ENCODE measurements at regions not wholly inside any gene's neighbourhood (a gene's known extent, or its start where the extent isn't known, plus 50 kb on each side); places are given as distances from the start of the nearest gene placed in this dataset.

GRCh38 chr20:52441710-52442109 is 250.1 kb upstream of the ZFP64 start:
- DNase-seq (ENCODE audit: low spot score in 2 of 2), result no peak
- no peaks in the 10 kb centered on the region for H3K4me1 ChIP-seq
- no peaks in the 10 kb centered on the region for H3K27me3 ChIP-seq
- H3K4me3 ChIP-seq, result no peak overlapping the region
- intact Hi-C loops (cut with DNase I), result no loop called here
- H3K27ac ChIP-seq, result no peak overlapping the region
- TF ChIP-seq CTCF (IDR thresholded peaks at IDR 0.05), result no peak
- H3K9me3 ChIP-seq, result no peaks in the 10 kb centered on the region
- H3K36me3 ChIP-seq, result no peaks in the 10 kb centered on the region

- no peaks in the 10 kb centered on the region for H3K36me3 ChIP-seq
- no peaks in the 10 kb centered on the region for H3K4me1 ChIP-seq
- no peak overlapping the region for H3K4me3 ChIP-seq
- H3K27ac ChIP-seq, result no peak overlapping the region
- DNase-seq (ENCODE audit: low spot score in 2 of 2), result no peak
- no peak for TF ChIP-seq CTCF (IDR thresholded peaks at IDR 0.05)
- no peaks in the 10 kb centered on the region for H3K9me3 ChIP-seq
- intact Hi-C loops (cut with DNase I), result no loop called here
- no peaks in the 10 kb centered on the region for H3K27me3 ChIP-seq
These were observed 247.8 kb upstream of the ZFP64 start for GRCh38 chr20:52439375-52439774.

GRCh38 chr20:52438326-52438963 is 246.9 kb upstream of the ZFP64 start:
- Histone ChIP-seq H3K4me3 (no peak overlapping the region), H3K36me3 (no peaks in the 10 kb centered on the region), H3K27me3 (no peaks in the 10 kb centered on the region), H3K4me1 (no peaks in the 10 kb centered on the region), H3K9me3 (no peaks in the 10 kb centered on the region), H3K27ac (no peak overlapping the region)
- TF ChIP-seq CTCF (IDR thresholded peaks at IDR 0.05), result no peak
- DNase-seq (ENCODE audit: low spot score in 2 of 2), result no peak
- intact Hi-C loops (cut with DNase I), result no loop called here

- TF ChIP-seq CTCF (IDR thresholded peaks at IDR 0.05), result no peak
- intact Hi-C loops (cut with DNase I), result no loop called here
- no peak for DNase-seq (ENCODE audit: low spot score in 2 of 2)
These were observed 242.9 kb upstream of the ZFP64 start for GRCh38 chr20:52434453-52434852.

GRCh38 chr20:52434041-52434425 is 242.5 kb upstream of the ZFP64 start:
- H3K4me1 ChIP-seq, result no peaks in the 10 kb centered on the region
- TF ChIP-seq CTCF (IDR thresholded peaks at IDR 0.05), result no peak

More at GRCh38 chr20:52434453-52434852, 242.9 kb upstream of the ZFP64 start:
- no peaks in the 10 kb centered on the region for H3K4me1 ChIP-seq
- H3K4me3 ChIP-seq, result no peak overlapping the region
- H3K9me3 ChIP-seq, result no peaks in the 10 kb centered on the region
- H3K27ac ChIP-seq, result no peak overlapping the region
- H3K27me3 ChIP-seq, result no peaks in the 10 kb centered on the region
- H3K36me3 ChIP-seq, result no peaks in the 10 kb centered on the region

More at GRCh38 chr20:52434041-52434425, 242.5 kb upstream of the ZFP64 start:
- intact Hi-C loops (cut with DNase I), result no loop called here
- Histone ChIP-seq H3K27me3 (no peaks in the 10 kb centered on the region), H3K36me3 (no peaks in the 10 kb centered on the region), H3K9me3 (no peaks in the 10 kb centered on the region), H3K4me3 (no peak overlapping the region), H3K27ac (no peak overlapping the region)
- DNase-seq (ENCODE audit: low spot score in 2 of 2), result no peak

Data from ascending aorta (tissue), 2 donors.